Glomerular visceral epithelial cell (primary cell): ENCODE measurements at regions not wholly inside any gene's neighbourhood (a gene's known extent, or its start where the extent isn't known, plus 50 kb on each side); places are given as distances from the start of the nearest gene placed in this dataset.
"Not testable (repeated sequence)": the region's sequence is repeated elsewhere in the genome, so short reads cannot be mapped to it uniquely, and the experiment has no call there.

Source experiments
- DNase-seq: peaks from one replicate; pipeline ENCODE4 v3.0.0-alpha.2; 2016; ENCODE audit errors: extremely low spot score

- DNase-seq: no peak
These were observed 287.6 kb upstream of the MSX2 start for GRCh38 chr5:174436750-174437149.

GRCh38 chr5:174444479-174445188 is 279.7 kb upstream of the MSX2 start:
- no peak for DNase-seq

GRCh38 chr5:174446446-174446845 is 277.9 kb upstream of the MSX2 start:
- no peak for DNase-seq

GRCh38 chr5:174446988-174447387 is 277.4 kb upstream of the MSX2 start:
- DNase-seq: no peak

- DNase-seq: no peak
These were observed 276.3 kb upstream of the MSX2 start for GRCh38 chr5:174448041-174448440.

GRCh38 chr5:174448662-174449061 is 275.7 kb upstream of the MSX2 start:
- DNase-seq: no peak

- DNase-seq: no peak
These were observed 270.7 kb upstream of the MSX2 start for GRCh38 chr5:174453690-174454089.

GRCh38 chr5:174454464-174454863 is 269.9 kb upstream of the MSX2 start:
- no peak for DNase-seq

GRCh38 chr5:174454890-174455289 is 269.5 kb upstream of the MSX2 start:
- DNase-seq: no peak

- DNase-seq: no peak
These were observed 269.1 kb upstream of the MSX2 start for GRCh38 chr5:174455301-174455700.

GRCh38 chr5:174457141-174457678 is 267.2 kb upstream of the MSX2 start:
- no peak for DNase-seq

GRCh38 chr5:174459071-174459702 is 265.2 kb upstream of the MSX2 start:
- no peak for DNase-seq

GRCh38 chr5:174459832-174460448 is 264.4 kb upstream of the MSX2 start:
- DNase-seq: no peak

- DNase-seq: no peak
These were observed 262.3 kb upstream of the MSX2 start for GRCh38 chr5:174462129-174462528.

GRCh38 chr5:174464504-174465165 is 259.7 kb upstream of the MSX2 start:
- DNase-seq: no peak

GRCh38 chr5:174471528-174471927 is 252.9 kb upstream of the MSX2 start:
- not testable (repeated sequence) for DNase-seq

- no peak for DNase-seq
These were observed 251.4 kb upstream of the MSX2 start for GRCh38 chr5:174472956-174473355.

GRCh38 chr5:174476001-174476400 is 248.4 kb upstream of the MSX2 start:
- not testable (repeated sequence) for DNase-seq

GRCh38 chr5:174479325-174479724 is 245.1 kb upstream of the MSX2 start:
- DNase-seq: no peak

- DNase-seq: no peak
These were observed 242.6 kb upstream of the MSX2 start for GRCh38 chr5:174481737-174482136.

- DNase-seq: no peak
These were observed 241.8 kb upstream of the MSX2 start for GRCh38 chr5:174482607-174483024.

- DNase-seq: no peak
These were observed 241.0 kb upstream of the MSX2 start for GRCh38 chr5:174483411-174483810.
